ENCODE measurements at regions not wholly inside any gene's neighbourhood (a gene's known extent, or its start where the extent isn't known, plus 50 kb on each side); places are given as distances from the start of the nearest gene placed in this dataset.

DNA sequence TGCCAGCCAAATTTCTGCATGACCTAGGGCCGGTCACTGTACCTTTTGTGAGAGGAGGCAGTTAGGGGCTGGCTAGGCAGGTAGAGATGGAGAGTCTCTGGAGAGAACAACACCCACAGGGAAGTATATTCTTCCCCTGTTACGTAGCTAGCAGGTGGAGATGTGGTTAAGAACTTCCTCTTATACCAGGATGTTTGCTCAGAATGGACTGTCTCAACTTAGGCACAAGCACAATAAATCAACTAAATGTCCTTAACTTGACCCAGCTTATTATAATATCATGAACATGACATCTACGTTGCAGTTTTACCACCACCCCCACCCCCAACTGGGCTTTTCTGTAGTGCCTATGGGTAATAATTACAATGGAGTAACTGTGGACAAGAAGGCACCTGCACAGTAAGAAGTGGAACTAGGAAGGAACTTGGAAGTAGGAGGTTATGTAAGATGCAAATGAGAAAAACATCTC lies 60.7 kb upstream of the MPEG1 start:
- H3K27me3 ChIP-seq (ENCODE audit: control insufficient read depth, insufficient read depth, low read length), result no peaks in the 10 kb centered on the region
- no CpG with 5 or more reads among the region's 3 CpGs for WGBS (ENCODE audit: insufficient coverage)
- peaks cover 6% of the 10 kb centered on the region for H3K9me3 ChIP-seq (replicated peaks; ENCODE audit: control insufficient read depth, low read depth, low read length)
- H3K27ac ChIP-seq (ENCODE audit: low read length), result no peak overlapping the region
- peak; percentile 39 for DNase-seq
- H3K4me1 ChIP-seq (ENCODE audit: control insufficient read depth, insufficient read depth, low read length), result no peaks in the 10 kb centered on the region
- H3K36me3 ChIP-seq (ENCODE audit: control insufficient read depth, insufficient read depth, low read length), result no peaks in the 10 kb centered on the region
- no peak overlapping the region for H3K4me3 ChIP-seq (ENCODE audit: low read length)

GRCh38 chr11:59272771-59273372 lies 60.1 kb upstream of the MPEG1 start:
- Histone ChIP-seq H3K9me3 (replicated peaks; ENCODE audit: control insufficient read depth, low read depth, low read length) (peaks cover 6% of the 10 kb centered on the region), H3K36me3 (ENCODE audit: control insufficient read depth, insufficient read depth, low read length) (no peaks in the 10 kb centered on the region), H3K4me1 (ENCODE audit: control insufficient read depth, insufficient read depth, low read length) (no peaks in the 10 kb centered on the region), H3K4me3 (ENCODE audit: low read length) (no peak overlapping the region), H3K27ac (ENCODE audit: low read length) (no peak overlapping the region), H3K27me3 (ENCODE audit: control insufficient read depth, insufficient read depth, low read length) (no peaks in the 10 kb centered on the region)
- DNase-seq, result no peak
- WGBS (ENCODE audit: insufficient coverage), result 62% methylated on average over 3 of the region's 6 CpGs

DNA sequence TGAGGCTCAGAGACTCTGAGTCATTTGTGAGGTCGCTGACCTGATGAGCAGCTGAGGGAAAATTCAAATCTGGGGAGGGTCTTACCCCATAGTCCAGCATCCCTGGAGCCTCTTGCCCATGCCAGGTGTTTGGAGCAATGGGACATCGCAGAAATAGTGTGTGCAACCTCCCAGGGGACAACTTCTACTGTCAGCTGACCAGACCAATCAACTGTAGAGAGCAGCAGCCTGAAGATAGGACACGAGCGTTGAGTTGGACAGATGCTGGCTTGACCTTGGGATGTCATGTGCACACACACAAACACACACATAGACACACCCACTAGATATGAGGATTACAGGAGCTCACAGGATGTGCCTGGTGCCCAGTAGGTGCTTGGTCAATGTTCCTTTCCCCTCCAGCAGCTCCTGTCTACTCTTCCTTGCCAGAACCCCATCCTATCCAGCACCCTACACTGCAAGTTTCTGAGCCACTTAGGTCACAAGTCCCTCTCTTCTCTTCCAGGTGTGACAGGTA lies 59.1 kb upstream of the MPEG1 start:
- WGBS (ENCODE audit: insufficient coverage), result no CpG with 5 or more reads among the region's 4 CpGs
- no peak for DNase-seq
- peaks cover 3% of the 10 kb centered on the region for H3K4me1 ChIP-seq (ENCODE audit: control insufficient read depth, insufficient read depth, low read length)
- H3K36me3 ChIP-seq (ENCODE audit: control insufficient read depth, insufficient read depth, low read length), result no peaks in the 10 kb centered on the region
- no peaks in the 10 kb centered on the region for H3K27me3 ChIP-seq (ENCODE audit: control insufficient read depth, insufficient read depth, low read length)
- H3K4me3 ChIP-seq (ENCODE audit: low read length), result no peak overlapping the region
- H3K9me3 ChIP-seq (replicated peaks; ENCODE audit: control insufficient read depth, low read depth, low read length), result no peaks in the 10 kb centered on the region
- H3K27ac ChIP-seq (ENCODE audit: low read length), result no peak overlapping the region

GRCh38 chr11:59271247-59271755 lies 58.6 kb upstream of the MPEG1 start:
- no CpG with 5 or more reads among the region's 4 CpGs for WGBS (ENCODE audit: insufficient coverage)
- DNase-seq, result no peak
- H3K36me3 ChIP-seq (ENCODE audit: control insufficient read depth, insufficient read depth, low read length), result no peaks in the 10 kb centered on the region
- peaks cover 4% of the 10 kb centered on the region for H3K4me1 ChIP-seq (ENCODE audit: control insufficient read depth, insufficient read depth, low read length)
- no peaks in the 10 kb centered on the region for H3K9me3 ChIP-seq (replicated peaks; ENCODE audit: control insufficient read depth, low read depth, low read length)
- no peak overlapping the region for H3K27ac ChIP-seq (ENCODE audit: low read length)
- H3K4me3 ChIP-seq (ENCODE audit: low read length), result no peak overlapping the region
- H3K27me3 ChIP-seq (ENCODE audit: control insufficient read depth, insufficient read depth, low read length), result no peaks in the 10 kb centered on the region

DNA sequence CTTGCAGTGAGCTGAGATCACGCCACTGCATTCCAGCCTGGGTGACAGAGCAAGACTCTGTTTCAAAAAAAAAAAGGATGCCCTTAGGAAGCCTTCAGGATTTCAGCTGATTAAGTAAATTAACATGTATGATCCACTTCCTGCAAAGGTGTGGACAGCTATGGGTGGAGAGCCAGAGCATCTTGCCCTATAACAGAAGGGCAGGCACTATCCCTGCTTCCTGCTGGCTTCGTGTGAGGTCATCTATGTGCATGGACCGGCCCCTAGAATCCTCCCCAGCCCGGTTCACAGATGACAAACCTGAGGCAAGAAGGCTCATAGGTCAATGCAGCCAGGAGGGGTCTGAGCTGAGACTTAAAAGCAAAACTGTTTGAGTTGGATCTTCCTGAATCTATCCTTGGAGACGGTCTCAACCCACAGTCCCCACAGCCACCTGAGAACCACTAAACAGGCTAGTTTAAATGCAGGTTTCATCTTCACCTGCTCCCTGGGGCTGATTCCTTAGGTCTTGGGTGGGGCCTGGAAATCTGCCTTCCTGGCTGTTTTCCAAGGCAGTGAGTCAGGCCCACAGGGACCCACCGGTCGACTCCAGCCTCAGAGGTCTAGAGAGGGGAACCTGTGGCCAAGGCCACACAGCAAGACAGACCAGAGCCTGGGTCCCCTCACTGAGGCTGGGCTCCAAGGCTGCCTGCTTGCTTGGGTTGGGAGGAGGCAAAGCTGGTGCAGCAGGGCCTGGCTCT lies 55.2 kb upstream of the MPEG1 start:
- Histone ChIP-seq H3K4me1 (ENCODE audit: control insufficient read depth, insufficient read depth, low read length) (peaks cover 4% of the 10 kb centered on the region), H3K27me3 (ENCODE audit: control insufficient read depth, insufficient read depth, low read length) (no peaks in the 10 kb centered on the region), H3K9me3 (replicated peaks; ENCODE audit: control insufficient read depth, low read depth, low read length) (no peaks in the 10 kb centered on the region), H3K4me3 (ENCODE audit: low read length) (no peak overlapping the region), H3K36me3 (ENCODE audit: control insufficient read depth, insufficient read depth, low read length) (no peaks in the 10 kb centered on the region), H3K27ac (ENCODE audit: low read length) (no peak overlapping the region)
- WGBS (ENCODE audit: insufficient coverage), result 58% methylated on average over 5 of the region's 7 CpGs
- DNase-seq, result no peak

- 78% methylated on average over 2 of the region's 4 CpGs for WGBS (ENCODE audit: insufficient coverage)
- no peaks in the 10 kb centered on the region for H3K27me3 ChIP-seq (ENCODE audit: control insufficient read depth, insufficient read depth, low read length)
- no peak for DNase-seq
- peaks cover 5% of the 10 kb centered on the region for H3K4me1 ChIP-seq (ENCODE audit: control insufficient read depth, insufficient read depth, low read length)
- H3K9me3 ChIP-seq (replicated peaks; ENCODE audit: control insufficient read depth, low read depth, low read length), result no peaks in the 10 kb centered on the region
- no peaks in the 10 kb centered on the region for H3K36me3 ChIP-seq (ENCODE audit: control insufficient read depth, insufficient read depth, low read length)
- no peak overlapping the region for H3K27ac ChIP-seq (ENCODE audit: low read length)
- H3K4me3 ChIP-seq (ENCODE audit: low read length), result no peak overlapping the region
These were observed 54.5 kb upstream of the MPEG1 start for GRCh38 chr11:59267196-59267595.

DNA sequence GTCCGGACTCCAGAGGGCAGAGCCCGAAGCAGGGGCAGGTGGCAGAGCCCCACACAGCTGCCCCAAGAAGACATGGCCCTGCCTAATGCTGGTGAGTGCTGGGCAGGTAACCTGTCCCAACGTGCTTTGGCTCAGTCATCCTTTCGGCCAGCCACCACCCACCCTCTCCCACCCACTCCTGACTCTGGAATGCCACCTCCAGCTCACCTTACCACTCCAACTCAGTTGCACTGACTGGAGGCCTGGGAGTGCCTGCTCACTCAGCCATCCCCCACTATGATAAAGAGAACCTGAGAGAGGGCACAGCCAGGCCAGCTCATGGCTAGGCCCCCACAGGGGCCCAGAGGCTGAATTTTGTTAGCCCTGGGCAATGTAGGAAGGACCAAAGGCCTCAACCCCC lies 53.8 kb upstream of the MPEG1 start:
- no peak overlapping the region for H3K27ac ChIP-seq (ENCODE audit: low read length)
- H3K4me1 ChIP-seq (ENCODE audit: control insufficient read depth, insufficient read depth, low read length), result peaks cover 13% of the 10 kb centered on the region
- H3K36me3 ChIP-seq (ENCODE audit: control insufficient read depth, insufficient read depth, low read length), result no peaks in the 10 kb centered on the region
- H3K4me3 ChIP-seq (ENCODE audit: low read length), result no peak overlapping the region
- no peak for DNase-seq
- H3K27me3 ChIP-seq (ENCODE audit: control insufficient read depth, insufficient read depth, low read length), result no peaks in the 10 kb centered on the region
- WGBS (ENCODE audit: insufficient coverage), result 86% methylated on average over 4 of the region's 4 CpGs
- H3K9me3 ChIP-seq (replicated peaks; ENCODE audit: control insufficient read depth, low read depth, low read length), result no peaks in the 10 kb centered on the region

DNA sequence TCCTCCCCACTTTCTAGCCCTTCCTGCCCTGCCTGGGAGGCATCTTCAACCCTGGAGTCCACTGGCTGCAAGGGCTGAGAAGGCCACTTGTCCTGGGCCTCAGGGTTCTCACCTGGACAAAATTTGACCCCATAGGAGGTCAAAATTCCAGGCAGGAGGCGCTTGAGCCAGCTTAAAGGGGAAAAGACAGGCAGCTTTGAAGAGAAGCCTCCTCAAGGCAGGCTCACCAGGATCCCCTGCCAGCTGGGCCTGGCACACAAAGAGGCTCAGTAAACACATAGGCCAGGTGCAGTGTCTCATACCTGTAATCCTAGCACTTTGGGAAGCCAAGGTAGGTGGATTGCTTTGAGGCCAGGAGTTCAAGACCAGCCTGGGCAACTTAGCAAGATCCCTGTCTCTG lies 53.0 kb upstream of the MPEG1 start:
- no peak for DNase-seq
- Histone ChIP-seq H3K27me3 (ENCODE audit: control insufficient read depth, insufficient read depth, low read length) (no peaks in the 10 kb centered on the region), H3K4me1 (ENCODE audit: control insufficient read depth, insufficient read depth, low read length) (peaks cover 14% of the 10 kb centered on the region), H3K27ac (ENCODE audit: low read length) (no peak overlapping the region), H3K36me3 (ENCODE audit: control insufficient read depth, insufficient read depth, low read length) (no peaks in the 10 kb centered on the region), H3K9me3 (replicated peaks; ENCODE audit: control insufficient read depth, low read depth, low read length) (no peaks in the 10 kb centered on the region), H3K4me3 (ENCODE audit: low read length) (no peak overlapping the region)
- WGBS (ENCODE audit: insufficient coverage), result 83% methylated on average over 1 of the region's 1 CpG

- Histone ChIP-seq H3K27ac (ENCODE audit: low read length) (no peak overlapping the region), H3K4me1 (ENCODE audit: control insufficient read depth, insufficient read depth, low read length) (peaks cover 14% of the 10 kb centered on the region), H3K36me3 (ENCODE audit: control insufficient read depth, insufficient read depth, low read length) (no peaks in the 10 kb centered on the region), H3K4me3 (ENCODE audit: low read length) (no peak overlapping the region), H3K27me3 (ENCODE audit: control insufficient read depth, insufficient read depth, low read length) (no peaks in the 10 kb centered on the region), H3K9me3 (replicated peaks; ENCODE audit: control insufficient read depth, low read depth, low read length) (no peaks in the 10 kb centered on the region)
- no peak for DNase-seq
- 76% methylated on average over 3 of the region's 8 CpGs for WGBS (ENCODE audit: insufficient coverage)
These were observed 52.0 kb upstream of the MPEG1 start for GRCh38 chr11:59264736-59265135.

GRCh38 chr11:59263225-59263894 lies 50.6 kb upstream of the MPEG1 start:
- Histone ChIP-seq H3K4me3 (ENCODE audit: low read length) (no peak overlapping the region), H3K4me1 (ENCODE audit: control insufficient read depth, insufficient read depth, low read length) (peaks cover 14% of the 10 kb centered on the region), H3K36me3 (ENCODE audit: control insufficient read depth, insufficient read depth, low read length) (no peaks in the 10 kb centered on the region), H3K27ac (ENCODE audit: low read length) (no peak overlapping the region), H3K27me3 (ENCODE audit: control insufficient read depth, insufficient read depth, low read length) (no peaks in the 10 kb centered on the region), H3K9me3 (replicated peaks; ENCODE audit: control insufficient read depth, low read depth, low read length) (no peaks in the 10 kb centered on the region)
- 83% methylated on average over 8 of the region's 9 CpGs for whole genome bisulfite sequencing (ENCODE audit: insufficient coverage)
- DNase-seq, result no peak

All from muscle of leg (tissue), 3 donors.